HG02588 (cell line): ENCODE measurements at regions not wholly inside any gene's neighbourhood (a gene's known extent, or its start where the extent isn't known, plus 50 kb on each side); places are given as distances from the start of the nearest gene placed in this dataset.

Experiments
- ATAC-seq: cut with Tn5 transposase; IDR thresholded peaks from one replicate; pipeline ENCODE4 v1.9.1; 2021; ENCODE audit warnings: mild to moderate bottlenecking, moderate library complexity; ENCODE audit not compliant: unreplicated experiment

DNA sequence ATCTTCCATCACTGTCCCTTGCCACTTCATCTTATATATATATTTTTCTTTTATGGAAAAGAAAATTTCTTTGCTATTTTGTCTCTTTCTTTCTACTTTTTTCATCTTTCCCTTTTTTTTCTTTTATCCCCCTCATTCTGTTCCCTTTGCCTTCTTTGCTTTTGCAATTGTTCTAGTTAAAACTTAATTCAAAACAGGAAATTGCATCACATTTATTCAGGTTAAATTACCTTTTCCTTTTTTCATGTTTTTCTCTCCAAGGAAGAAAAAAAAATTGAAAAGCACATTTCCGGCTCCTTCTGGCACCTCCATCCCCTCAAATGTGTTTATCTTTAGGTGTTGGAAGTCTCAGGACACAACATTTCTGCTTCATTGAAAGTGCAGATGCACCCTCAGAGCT is 176.9 kb downstream of the FGF1 start:
- no peak for ATAC-seq

DNA sequence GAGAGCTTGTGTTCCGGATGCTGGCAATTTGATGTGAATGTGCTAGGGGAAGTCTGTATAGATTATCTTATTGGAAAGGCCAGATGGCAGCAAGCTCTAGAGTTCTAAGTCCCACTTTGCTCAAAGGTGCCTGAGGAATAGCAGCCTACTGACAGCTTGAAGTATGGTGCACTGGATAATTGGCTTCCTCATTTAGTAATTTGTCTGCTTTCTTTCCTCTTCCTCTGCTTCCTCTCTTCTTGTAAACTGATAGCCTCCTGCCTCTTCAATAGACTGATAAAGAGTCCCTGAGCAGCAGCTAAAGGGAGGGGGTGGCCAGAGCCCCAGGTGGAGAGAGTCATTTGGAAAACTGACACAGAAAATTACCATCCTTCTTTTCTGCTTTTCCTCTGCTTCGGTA is 177.3 kb downstream of the FGF1 start:
- no peak for ATAC-seq

DNA sequence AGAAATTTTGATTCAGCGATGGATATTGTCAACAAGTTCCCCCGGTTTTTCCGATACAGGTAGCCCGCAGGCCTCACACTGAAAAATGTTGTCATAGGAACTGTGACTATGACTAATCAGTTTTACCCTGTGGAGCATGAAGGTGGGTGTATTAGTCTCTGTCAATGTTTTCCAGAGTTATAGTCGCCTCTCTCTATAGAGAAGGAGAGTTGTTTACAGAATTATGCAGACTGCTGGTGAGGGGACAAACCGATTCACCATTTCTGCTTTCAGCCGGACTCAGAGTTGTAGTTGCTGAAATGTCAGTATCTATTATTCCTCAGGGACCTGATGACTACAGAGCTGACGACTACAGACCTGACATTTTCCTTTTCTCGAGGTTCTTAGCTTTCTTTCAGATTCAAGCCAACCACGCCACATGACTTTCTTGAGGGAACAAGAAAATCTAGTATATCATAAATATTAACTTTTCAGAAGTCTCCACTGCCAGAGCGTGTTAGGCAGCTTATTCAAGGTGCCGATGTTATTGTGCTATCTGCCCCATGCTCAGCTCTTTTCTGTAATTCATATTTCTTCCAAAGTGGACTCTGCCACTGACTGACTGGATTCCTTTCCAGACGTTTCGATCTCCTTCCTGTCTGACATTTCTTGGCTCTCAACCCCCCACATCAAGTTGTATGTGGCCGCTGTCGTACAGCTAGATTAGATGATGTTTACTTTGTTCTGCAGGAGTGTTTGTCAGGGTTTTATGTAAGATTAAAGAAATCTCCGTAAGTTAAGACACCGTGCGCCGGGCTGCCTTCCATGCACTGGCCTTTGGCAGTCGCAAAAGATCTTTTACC is 178.1 kb downstream of the FGF1 start:
- peak; percentile 74 for ATAC-seq

DNA sequence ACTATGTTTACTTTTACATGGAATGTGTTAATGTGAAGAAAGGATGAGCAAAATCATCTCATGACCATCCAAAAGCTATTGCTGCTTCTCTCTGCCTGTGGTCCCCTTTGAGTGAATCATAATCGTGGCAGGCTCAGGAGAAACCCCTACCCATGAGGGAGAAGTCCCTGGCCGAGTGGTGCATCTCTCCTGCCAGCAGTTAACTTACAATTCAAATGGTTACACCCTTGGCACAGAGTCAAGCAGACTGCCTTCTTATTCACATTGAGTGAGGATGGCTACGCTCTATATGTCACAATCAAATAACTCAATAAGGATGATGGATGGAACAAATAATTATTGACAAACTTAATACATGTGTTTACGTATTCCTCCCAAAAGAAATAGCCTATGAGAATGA is 179.1 kb downstream of the FGF1 start:
- no peak for ATAC-seq

DNA sequence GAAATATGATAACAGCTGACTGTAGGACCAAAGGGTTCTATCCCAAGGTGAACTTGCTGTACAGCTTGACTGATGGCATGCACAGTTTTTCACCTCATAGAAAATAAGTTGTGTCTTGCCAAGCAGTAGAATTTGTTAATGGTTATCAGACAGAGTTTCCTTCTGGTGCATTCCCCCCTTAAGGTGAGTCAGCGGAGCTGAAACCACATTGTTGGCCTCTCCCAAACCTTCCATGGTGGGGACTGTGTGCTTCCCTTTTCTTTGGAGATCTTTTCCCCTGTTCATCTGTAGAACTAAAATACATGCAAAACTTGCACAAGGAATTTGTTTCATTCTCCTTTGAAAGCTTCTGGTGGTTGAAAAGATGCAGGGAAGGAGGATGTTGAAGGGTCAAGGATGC is 179.8 kb downstream of the FGF1 start:
- no peak for ATAC-seq

DNA sequence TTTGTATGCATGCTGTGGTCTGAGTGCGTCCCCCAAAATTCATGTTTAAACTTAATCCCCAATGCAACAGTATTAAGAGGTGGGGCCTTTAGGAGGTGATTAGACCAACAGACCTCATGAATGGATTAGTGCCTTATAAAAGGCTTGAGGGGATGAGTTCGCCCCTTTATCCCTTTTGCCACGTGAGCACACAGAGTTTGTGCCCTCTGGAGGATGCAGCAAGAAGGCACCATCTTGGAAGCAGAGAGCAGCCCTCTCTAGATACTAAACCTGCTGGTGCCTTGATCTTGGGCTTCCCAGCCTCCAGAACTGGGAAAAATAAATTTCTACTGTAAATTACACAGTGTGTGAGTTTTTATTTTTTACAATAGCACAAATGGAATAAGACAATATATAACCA is 177.1 kb upstream of the SPRY4 start:
- no peak for ATAC-seq

DNA sequence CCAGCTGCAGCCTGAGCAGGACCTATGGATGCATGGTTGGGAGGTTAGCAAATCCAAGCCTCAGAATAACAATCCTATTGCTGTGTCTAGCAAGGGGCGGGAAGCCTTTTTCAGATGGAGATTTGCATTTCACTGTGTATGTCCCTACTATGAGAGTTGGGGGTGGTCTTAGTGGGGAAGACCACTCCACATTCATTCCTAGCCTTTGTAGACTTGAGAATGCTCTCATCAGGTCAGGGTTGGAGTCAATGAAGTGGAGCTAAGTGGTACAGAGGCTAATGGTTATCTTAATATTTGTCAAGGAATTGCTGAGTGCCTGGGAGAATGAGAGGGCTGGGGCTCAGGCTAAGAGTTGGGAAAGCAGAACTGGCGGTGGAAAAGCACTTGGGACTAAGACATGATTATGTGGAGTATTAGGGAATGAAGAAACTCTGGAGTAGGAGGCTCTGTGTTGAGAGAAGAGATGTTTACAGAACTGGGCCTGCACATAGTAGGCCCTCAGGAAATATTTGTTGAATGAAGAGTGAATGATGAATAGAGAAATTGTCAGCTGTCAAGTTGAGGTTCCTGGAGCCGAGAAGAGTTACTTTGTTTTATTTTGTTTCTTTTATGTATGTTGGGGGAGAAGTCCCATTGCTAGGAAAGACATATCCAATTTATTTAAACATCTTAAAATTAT is 175.5 kb upstream of the SPRY4 start:
- ATAC-seq: no peak

DNA sequence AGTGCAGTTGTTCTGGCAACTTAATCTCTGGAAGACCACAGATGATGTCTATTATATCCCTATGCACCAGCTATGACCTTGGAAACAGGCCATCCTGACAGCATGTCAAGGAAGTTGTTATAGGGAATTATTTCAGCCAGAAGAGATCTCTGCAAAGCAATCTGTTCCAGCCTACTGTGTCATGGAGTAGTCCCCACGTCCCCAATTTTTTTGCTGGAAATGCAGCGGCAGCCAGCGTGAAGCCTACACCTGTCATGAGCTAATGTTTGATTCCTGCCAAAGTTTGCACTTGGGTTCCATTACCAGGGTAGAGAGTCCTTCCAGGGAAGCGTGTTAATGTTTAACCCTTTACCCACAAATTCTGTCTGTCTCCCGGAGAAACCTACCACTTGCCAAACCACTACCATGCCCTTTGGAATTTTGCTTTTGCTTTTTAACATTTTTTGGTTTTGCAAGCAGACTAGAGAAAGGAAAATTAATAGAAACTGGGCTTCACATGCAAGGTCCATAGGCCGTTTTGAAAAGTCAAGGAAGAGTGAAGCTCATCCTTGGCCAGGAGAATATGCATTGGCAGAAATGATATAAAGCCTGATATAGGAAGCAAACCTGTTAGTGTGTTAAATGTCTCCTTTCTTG is 174.9 kb upstream of the SPRY4 start:
- ATAC-seq: no peak

DNA sequence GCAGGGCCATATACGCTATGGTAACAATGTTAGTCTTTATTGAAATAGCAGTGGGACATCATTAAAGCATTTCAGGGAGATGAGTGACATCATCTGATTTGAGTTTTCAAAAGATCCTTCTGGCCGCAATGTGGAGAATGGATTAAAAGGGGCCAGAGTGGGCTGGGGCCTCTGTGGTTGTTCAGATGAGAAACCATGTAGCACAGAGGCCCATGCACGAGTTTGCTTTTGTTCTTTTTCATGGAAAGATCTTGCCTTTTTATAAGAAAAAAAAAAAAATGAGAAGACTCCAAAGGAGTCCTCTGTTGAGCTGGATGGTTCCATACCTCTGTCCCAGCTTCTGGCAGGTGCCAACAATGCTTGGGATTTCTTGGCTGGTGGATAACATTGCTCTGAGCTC is 173.5 kb upstream of the SPRY4 start:
- no peak for ATAC-seq

DNA sequence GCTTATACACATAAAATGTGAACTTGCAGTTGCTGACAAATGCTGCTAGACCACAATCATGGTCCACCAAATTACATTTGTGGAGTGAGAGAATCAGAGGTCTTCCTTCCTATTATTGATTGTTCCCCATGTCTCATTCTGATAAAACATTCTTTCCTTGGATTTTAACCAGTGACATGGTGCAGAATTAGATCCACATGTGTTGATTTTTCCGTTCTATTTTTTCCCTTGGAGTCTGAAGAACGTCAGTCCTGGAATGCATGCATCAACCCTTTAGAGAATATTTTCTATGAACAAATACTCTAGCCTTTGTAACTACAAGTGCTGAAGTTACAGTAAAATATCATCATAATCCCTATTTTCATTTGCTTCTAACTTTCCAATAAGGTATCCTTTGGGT is 170.7 kb upstream of the SPRY4 start:
- no peak for ATAC-seq

DNA sequence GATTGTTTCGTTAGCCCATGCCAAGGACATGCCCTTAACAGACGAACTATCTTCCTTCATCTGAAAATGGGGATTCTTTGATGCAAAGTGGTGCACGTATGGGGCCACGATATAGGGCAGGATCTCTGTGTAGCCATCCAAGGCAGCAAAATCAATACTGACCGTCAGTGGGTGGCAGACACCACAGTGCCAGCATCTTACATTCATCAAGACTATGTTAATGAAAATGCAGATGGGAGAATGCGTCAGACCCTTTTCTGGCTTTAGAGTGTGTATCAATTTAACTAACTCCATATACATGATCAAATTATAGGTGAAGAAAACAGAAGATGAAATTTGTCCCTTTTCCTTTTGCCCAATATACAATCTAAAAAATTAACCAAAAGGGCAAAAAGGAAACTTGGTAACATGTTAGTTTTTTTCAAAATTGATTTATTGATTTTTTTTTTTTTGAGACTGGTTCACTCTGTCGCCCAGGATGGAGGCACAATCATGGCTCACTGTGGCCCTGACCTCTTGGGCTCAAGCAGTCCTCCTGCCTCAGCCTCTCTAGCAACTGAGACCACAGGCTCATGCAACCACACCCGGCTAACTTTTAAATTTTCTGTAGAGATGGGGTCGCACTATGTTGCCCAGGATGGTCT is 169.2 kb upstream of the SPRY4 start:
- ATAC-seq: no peak

DNA sequence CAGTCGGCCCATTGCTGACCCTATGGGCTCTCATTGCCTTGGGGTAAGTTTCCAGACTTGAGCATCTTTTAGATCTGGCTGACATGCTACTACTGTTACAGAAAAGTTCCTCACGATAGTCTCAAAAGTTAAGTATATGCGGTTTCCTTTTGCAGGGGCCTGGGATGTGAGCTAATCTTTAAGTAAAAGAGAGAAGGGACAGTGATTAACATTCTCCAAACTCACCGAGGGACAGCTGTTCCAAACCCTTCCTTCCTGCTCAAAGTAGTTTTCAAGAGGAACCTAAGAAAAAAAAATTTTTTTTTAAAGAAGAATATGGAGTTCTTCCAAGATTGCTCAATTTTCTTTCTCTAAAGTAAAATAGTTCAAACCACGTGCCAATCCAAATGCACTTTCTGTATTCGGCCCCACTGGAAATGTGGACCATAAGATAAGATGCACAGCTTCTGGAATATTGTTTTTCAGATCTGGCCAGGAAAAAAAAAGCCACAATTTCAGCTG is 168.0 kb upstream of the SPRY4 start:
- ATAC-seq: no peak

DNA sequence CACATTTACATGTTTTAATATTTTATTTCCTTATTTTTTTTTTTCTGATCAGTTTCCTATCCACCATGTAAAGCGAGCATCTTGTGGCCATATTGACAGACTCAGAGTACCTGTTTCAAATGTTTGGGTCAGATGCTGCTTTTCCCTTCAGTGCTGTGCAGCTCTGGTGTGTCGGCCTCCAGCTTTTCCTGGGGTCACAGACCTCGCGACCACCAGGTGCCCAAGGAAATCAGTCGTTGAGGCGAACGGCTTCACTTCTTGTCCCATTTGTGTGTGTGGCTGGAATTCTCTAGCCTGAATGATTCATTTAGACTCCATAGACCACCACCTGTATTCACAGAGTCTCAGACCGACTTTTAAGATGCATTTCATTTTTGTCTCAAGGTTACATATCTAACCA is 166.9 kb upstream of the SPRY4 start:
- no peak for ATAC-seq

DNA sequence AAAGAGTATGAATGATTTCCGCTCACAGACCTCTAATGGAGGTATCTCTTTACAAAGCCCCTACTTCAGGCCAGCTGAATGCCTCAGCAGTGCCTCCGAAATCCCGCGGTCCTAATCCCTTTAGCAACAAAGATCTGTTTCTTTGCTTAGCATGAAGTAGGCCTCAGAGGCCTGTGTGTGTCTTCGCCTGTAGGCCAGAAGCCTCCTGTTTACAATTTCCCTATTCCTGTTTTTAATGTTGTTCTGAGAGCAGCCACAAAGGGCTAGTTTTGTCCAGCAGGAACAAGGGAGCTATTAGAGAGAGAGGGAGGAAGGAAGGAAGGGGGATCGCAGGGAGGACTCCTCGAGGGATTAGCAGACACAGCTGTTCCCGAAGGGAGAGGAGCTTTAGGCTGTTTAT is 166.4 kb upstream of the SPRY4 start:
- no peak for ATAC-seq

DNA sequence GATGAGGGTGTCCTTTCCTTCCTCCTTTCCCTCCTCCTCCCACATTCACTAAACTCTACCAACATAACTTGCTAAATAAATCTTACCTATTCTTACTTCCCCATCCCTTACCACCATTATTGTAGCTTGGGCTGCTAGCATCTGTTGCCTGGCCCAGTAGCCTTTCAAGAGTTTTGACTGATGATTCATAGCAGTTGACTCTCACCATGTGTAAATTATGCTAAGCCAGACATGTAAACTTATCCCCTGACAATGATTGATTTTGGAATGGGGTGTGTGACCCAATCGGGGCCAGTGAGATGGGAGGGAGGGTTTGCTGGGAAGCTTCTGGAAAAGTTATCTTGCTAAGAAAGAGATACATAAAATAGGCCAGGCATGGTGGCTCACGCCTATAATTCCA is 161.8 kb upstream of the SPRY4 start:
- ATAC-seq: no peak

DNA sequence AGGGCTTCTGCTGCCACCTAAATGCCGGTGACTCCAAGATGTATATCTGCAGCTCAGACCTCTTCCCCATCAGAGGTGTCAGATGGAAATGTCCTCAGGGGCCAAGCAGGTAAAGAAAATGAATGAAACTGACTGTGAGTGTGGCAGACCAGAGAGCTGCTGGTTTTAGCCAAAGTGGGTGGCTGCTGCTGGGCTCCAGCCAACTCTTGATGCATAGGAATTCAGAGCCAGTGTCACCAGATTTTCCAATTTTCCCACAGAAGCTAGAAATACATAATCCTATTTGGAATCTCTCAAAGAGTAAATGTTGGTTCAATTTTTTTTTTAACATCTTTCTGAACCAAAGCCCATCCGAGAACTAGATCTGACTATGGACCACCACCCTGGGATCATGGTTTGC is 161.2 kb upstream of the SPRY4 start:
- no peak for ATAC-seq

DNA sequence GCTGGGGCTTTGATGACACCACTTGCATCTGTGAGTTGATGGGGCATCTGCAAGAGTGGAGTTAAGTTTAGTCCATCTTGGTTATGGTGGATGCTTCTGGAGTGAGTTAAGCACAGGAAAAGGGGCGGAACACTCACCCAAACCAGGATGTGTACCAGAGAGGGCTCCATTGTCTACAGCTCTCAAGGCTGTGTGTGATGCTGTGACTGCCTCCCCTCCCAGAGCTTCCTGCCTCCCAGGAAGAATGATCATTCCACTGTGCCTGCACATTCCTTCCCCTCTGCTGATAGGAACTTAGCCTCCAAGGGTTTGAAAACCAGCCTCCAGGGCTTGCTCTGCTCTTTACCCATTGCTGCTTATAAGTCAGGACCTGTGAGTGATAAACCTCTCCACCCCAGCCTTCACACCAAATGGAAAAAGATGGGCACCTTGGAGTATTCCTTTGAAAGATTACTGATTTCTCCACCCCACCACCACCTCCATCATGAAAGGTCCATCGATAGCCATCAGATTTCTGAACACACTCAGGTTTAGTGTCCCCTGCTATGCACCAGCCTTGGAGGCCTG is 160.1 kb upstream of the SPRY4 start:
- ATAC-seq: no peak

DNA sequence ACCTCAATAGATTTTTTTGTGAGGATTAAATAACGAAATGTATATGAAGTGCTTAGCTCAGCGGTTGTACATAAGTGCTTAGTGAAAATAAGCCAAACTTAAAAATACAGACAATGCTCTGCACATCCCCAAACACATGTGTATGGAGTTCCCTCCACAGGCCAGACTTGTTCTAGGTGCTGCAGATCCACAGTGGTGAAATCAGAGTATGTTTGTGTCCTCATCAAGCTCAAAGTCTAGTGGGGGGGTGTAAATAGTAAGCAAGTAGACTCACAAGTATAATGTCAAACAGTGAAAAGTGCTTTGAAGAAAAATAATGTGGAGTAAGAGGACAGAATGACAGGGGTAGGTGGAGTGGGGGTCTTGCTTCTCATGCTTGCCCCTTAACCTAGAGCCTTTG is 157.4 kb upstream of the SPRY4 start:
- ATAC-seq: no peak

DNA sequence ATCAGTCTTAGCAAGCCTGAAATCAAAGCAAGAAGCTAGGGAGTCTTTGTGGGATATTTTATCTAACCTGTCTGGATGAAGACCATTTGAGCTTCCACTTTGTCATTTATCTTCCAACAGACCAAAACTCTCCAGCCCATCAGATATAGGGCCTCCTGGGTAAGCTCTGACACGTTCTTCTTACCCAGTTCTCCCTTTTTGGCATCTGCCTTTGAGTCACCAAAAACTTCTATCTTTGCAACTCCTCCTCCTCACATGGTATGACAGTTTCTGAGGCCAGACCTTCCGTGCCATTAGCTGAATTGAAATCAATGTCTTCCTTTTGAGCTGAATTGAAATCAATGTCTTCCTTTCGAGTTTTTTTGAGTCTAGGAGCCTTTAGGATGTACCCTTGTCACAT is 156.6 kb upstream of the SPRY4 start:
- ATAC-seq: no peak

DNA sequence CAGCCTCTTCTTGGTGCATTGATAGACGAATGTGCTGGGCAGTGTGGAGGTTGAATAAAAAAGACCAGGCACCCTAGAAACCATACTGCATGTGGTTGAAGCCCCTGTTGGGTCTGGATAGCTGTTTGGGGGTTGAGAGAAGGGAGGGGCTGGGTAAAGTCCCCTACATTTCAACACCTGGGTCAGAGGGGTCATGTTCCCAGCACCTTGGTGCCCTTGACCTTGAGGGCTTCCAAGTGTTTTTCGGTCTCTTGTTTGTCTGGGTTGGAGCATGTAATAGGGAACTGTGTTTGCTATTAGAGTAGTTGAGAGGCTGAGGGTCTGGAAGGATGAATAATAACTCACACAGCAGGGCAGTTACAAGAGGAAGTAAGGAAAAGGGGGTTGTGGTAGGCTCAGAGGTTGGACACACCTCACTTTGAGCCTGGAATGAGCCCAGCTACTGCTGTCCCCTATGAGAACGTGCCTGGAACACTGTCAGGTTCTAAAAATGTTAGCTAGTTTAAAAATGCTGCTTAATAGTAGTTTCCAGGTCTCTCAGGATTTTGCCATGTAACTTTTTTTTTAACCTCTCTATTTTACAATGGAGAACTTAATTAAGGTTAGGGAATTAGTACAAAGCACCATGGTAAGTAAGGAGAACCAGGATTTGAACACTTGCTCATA is 155.2 kb upstream of the SPRY4 start:
- ATAC-seq: no peak

DNA sequence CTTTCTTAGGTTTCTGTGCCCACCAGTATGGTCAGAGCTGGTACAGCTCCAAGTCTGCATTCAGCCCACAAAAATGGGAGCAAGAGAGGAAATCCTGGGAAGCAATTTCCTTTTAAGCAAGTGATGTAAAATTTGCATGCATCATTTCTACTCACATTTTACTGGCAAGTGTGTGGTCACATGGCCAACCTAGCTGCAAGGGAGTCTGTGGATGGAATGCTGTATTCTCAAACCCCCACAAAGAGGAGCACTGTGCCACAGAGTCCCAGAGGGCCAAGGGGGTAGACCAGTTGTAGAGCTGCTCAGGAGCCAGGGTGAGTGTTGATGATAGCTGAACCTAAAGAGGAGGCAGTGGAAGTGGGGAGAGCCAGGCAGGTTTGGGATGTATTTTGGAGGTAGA is 154.3 kb upstream of the SPRY4 start:
- ATAC-seq: no peak
